RPMI8226 (cell line): ENCODE measurements at regions not wholly inside any gene's neighbourhood (a gene's known extent, or its start where the extent isn't known, plus 50 kb on each side); places are given as distances from the start of the nearest gene placed in this dataset.
"Not testable (repeated sequence)": the region's sequence is repeated elsewhere in the genome, so short reads cannot be mapped to it uniquely, and the experiment has no call there.

Source experiments
- DNase-seq: peaks from one replicate; pipeline ENCODE4 v3.0.0-alpha.2; 2015

GRCh38 chrX:121871122-121871521 is 823.7 kb downstream of the GLUD2 start:
- no peak for DNase-seq

DNA sequence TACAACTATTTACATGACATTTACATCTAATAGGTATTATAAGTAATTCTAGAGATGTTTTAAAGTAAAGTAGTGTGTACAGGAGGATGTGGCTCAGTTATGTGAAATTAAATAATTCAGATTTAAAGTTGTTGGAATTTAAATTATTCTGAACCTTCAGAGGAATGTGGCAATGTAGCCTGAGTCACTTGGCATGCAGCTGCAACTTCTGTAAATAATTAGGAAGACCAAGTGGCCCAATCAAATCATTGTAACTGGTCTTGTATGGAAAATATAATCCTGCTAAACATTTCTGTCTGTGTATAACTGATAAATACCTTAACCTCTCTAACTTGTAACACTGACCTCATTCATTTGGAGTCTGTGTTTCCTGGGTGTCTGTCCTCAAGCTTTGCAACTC is 828.9 kb downstream of the GLUD2 start:
- DNase-seq, result no peak

GRCh38 chrX:121877337-121877736 is 829.9 kb downstream of the GLUD2 start:
- DNase-seq, result not testable (repeated sequence)

GRCh38 chrX:121886557-121886956 is 839.1 kb downstream of the GLUD2 start:
- no peak for DNase-seq

GRCh38 chrX:121894756-121895155 is 847.3 kb downstream of the GLUD2 start:
- DNase-seq, result no peak

DNA sequence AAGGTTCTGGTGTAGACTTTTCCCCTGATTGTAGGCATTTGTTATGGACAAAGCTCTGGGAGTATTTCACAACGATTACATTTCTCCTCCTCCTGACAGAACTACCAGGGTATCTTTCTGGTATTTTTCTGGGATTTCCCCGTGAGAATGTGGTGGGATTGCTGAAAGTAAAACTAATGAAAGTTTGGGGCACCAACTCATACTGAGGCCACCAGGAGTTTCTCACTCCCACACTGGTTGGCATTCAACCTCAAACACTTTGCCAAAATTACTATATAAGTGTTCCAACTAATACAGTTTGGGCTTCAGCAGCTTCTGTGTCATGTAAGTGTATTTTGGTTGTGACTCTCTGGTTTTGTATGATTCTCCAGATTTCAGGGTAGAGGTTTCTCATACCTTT is 855.1 kb downstream of the GLUD2 start:
- DNase-seq, result no peak

DNA sequence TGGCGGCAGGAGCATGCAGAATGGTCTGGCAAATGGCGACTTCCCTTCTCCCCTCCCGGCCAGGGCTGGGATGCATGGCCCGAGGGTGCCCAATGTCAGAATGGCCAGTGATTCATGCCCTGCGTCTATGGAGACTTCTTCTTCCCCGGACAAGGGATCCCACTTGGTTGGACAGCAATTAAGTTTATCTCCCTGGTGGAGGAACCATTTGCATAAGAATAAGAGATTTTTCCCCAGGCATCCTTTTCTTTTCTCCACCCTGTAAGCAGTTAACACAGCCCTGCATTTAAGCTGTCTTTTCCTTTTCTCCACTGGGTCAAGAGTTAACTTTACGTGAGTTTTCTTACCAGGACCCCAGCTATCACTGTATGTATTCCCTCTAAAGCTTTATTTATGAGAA is 856.6 kb downstream of the GLUD2 start:
- DNase-seq, result no peak

DNA sequence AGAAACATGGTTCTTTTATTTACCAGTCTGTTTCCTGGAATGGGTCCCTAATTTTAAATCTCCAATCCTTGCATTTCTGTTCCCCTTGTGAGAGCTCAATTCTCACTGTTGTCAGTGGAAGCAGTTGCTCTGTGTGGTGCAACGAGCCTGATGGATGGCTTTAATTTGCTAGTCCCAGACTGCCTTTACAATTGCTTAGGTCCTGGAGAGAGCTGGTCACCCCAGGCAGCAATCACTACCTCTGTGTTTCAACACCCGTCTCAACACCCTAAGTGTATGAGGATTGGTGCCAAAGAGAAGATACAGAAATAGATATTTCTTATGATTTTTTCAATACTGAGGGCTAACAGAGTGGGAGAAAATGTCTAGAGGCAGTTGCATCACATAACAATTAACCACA is 873.8 kb downstream of the GLUD2 start:
- DNase-seq, result no peak

- DNase-seq, result no peak
Measured at GRCh38 chrX:121931567-121931966, 884.2 kb downstream of the GLUD2 start.

- DNase-seq, result no peak
Measured at GRCh38 chrX:121932688-121933087, 885.3 kb downstream of the GLUD2 start.

- DNase-seq, result no peak
Measured at GRCh38 chrX:121949041-121949760, 901.8 kb downstream of the GLUD2 start.

DNA sequence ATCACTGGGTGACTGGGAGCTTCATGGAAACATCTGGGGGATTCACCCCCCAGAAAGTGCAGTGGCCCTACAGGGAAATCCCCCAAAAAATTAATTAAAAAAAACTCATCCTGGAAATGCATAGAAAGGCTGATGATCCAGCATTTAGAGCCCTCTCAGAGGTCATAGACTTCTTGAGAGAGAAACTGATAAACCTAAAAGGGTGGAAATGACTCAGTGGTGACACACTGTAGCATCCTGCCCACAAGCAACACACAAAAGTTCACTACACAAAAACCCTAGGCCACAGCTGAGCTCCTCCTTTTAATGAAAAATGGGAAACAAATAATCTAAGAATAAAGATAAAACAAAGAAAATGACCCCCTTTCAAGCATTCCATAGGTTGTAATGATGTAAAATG is 911.5 kb downstream of the GLUD2 start:
- DNase-seq, result no peak

GRCh38 chrX:121975671-121976070 is 928.3 kb downstream of the GLUD2 start:
- no peak for DNase-seq

DNA sequence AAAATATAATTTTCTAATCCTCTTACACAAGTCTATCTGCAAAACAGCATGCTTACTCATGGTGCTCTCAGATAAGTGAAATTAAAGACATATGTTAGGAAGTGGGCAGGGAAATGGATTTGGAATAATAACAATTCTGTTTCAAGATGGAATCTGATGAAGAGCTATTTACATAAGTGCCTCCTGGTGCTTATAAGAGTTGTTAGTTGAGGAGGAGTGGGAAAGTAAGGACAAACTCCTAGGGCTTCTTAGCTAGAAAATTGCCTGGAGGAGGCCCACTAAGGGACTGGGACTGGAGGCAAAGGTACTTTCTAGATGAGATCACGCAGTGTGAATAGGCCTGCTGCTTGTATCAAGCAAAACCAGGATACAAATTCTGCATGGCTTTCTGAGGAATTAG is 939.8 kb downstream of the GLUD2 start:
- no peak for DNase-seq

GRCh38 chrX:121987835-121988234 is 940.4 kb downstream of the GLUD2 start:
- no peak for DNase-seq

GRCh38 chrX:122004127-122004526 is 956.7 kb downstream of the GLUD2 start:
- DNase-seq, result no peak

GRCh38 chrX:122026665-122027064 is 979.3 kb downstream of the GLUD2 start:
- DNase-seq, result no peak

DNA sequence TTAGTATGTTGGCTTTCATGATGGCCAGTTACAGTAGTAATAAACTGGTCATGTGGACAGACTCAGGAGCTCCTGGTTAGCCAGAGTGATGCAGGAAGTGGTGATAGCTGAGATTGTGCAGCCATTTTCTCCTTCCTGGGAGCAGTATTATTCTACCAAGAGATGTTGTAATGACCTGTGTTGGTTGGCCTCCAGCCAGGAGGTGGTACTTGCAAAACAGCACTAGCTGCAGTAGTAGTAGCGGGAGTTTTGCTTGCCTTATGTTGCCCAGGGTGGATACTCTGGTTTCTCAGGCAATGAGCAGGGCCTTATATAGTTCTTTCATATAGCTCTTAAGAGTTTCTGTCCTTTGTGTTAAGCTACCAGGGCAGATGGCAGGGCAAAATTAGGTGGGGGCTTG is 998.8 kb downstream of the GLUD2 start:
- DNase-seq, result no peak

GRCh38 chrX:122046815-122047214 is 999.4 kb downstream of the GLUD2 start:
- DNase-seq, result no peak

DNA sequence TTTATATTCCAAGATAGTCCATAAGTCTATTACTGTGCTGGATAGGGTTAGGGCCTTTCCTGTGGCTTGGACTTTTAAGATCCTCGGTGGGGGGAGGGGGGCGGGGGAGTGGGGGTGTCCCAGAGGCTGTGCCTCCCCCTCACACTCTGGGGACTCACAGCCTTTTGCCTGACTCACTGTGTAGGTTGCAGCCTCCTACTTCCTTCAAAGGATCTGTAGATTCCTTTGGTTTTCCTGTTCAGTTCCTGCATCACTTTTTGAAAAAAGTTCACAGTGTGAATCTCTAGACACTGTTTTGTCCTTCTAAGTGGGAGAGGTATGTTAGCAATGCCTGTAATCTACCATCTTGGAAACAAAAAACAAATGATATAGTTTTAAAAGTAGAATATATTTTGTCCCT is 999.9 kb downstream of the GLUD2 start:
- no peak for DNase-seq

- no peak for DNase-seq
Measured at GRCh38 chrX:122055460-122055859, 1008.0 kb downstream of the GLUD2 start.

DNA sequence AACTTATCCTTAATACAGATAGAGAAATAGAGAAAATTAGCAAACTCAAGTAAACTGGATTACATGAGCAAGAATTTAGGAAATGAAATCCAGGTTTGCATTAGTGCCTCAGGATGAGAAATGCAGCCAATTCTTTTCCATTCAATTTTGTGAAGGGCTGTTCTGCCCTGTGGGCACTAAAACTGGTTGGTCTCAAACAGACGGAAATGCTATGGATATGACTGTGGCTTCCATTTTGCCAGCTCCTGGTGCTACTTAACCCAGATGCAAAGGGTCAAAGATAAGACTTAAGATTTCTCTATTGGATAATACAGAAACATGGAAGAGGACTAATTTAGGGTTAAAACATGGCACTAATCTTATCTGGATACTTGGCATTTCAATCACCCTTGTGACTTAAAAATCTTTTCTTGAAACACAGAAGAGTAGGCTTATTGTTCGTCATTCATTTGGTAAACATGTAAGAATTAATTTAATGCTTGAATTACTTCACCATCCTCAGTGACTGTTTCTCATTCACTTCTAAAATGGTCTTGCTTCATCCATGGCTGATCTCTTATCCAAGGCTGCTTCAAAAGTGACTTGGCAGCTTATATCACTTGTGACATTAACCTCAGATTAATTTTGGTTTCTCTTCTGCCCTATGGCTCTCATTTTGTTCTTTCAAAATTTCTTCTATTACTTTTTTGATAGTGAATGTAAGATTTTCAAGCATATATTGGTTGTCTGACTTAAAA is 1008.7 kb downstream of the GLUD2 start:
- no peak for DNase-seq

- no peak for DNase-seq
Measured at GRCh38 chrX:122076241-122076640, 1028.8 kb downstream of the GLUD2 start.

DNA sequence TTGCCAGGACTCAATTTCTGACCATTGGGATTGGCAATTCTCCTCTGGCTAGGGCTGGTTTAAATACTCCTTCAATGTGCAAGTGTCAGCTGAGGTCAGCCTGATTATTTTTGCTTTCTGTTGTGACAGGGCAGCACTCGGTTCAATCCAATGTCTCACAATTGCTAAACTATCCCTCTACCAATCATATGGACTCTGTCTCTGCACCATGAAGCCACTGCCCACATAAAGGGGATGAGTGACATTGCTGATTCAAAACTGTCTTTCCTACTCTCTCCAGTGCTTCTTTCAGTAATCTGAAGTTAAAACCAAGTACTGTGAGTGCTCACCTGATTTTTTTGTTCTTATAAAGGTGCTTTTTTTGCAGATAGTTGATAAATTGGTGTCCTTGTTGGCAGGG is 1030.7 kb downstream of the GLUD2 start:
- no peak for DNase-seq

- no peak for DNase-seq
Measured at GRCh38 chrX:122087341-122087740, 1039.9 kb downstream of the GLUD2 start.
